ENCODE measurements at regions not wholly inside any gene's neighbourhood (a gene's known extent, or its start where the extent isn't known, plus 50 kb on each side); places are given as distances from the start of the nearest gene placed in this dataset.

DNA sequence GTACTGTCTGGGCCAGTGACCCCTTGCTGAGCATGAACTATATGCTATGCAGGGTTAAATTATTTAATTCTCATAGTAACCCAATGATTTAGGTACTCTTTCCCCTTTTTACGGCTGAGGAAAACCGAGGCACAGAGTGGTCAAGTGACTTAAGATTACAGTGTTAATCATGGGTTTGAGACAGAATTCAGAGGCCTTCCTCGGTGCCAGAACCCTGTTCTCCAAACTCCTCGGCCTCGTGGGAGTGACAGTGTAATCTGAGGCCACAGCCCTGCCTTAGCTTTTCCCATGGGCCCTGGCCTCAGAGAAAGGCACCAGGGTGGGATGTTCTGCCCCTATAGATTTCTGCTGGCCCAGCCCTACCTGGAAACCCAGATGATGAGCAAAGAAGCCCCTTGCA lies 86.4 kb upstream of the ZNF648 start:
- no peak for DNase-seq

DNA sequence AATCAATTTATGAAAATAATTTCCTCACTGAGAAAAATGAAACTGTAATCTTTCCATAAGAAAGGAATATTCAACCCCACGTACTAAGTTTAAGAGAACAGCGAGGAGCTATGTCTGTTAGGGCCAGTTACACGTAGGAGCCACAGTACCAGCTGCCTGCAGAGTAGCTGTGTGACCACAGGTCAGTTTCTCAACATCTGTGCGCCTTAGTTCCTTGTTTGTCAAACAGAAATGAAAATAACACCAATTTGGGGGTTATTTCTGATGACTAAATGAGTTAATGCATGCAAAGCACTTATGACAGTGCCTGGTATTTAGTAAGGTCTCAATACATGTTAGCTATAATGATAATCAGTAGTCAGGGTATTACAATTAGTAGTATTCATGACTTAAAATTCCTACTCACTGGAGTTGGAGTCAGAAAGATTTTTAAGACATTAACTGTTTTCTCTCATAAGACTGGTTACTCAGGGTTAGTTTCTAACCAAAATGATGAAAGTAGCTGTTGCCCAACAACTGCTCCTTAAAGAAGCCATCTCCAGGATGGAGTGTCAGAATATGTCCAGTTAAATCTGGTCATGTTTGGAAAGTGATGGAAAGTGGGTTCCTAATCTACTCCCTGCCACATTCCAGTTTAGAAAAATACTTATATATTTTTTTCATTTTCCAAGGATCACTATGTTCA lies 85.8 kb upstream of the ZNF648 start:
- DNase-seq: no peak

DNA sequence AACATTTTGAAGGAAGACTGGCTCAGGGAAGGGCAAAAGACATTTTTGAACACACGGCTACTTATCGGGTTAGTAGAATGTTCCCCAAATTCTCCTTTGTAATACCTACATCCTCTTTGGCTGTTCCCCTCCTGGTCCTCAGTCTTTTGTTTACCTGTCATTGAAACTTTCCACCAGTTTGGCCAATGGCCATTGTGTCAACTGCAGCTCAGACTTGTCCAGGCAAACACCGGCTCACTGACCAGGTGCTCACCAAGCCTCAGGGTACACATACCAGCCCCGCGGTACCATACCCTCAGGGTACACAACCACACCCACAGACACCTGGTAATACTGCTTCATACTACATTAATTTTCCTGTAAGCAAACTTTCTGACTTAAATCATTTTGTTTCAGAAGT lies 84.8 kb upstream of the ZNF648 start:
- no peak for DNase-seq

DNA sequence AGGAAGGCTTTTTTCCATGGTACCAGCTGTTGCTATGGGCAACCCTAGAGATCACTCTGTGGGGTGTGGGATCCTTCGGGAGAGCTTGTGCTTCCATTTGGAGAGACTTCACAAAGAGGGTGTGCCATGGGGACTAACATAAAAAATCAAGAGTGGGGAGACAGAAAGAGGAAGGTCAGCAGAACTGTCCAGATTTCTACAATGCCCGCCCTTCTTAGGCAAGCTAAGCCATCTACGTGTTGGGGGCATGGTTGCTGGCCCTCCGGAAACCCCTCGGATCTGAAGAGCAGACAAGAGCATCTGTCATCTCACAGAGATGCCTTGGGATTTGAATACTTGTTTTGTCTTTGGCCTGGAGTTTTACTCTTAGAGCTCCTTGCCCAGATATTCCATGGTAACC lies 83.9 kb upstream of the ZNF648 start:
- no peak for DNase-seq

DNA sequence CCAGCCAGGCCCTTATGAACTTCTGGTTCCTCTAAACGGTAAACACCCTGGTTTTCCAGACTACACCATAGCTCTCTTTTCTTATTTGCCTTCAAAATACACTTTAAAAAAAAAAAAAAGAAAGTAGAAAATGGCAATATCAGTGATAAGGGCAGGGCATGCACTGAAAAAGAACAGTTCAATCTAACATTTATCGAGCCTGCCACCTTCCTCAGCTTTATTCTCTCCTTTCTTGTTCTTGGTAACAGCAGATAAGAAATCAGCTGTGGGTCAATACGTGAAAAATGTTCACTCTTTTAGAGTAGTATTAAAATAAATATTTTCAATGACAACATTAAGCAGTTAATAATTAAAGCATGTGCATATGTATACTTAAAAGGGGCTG lies 83.1 kb upstream of the ZNF648 start:
- no peak for DNase-seq

DNA sequence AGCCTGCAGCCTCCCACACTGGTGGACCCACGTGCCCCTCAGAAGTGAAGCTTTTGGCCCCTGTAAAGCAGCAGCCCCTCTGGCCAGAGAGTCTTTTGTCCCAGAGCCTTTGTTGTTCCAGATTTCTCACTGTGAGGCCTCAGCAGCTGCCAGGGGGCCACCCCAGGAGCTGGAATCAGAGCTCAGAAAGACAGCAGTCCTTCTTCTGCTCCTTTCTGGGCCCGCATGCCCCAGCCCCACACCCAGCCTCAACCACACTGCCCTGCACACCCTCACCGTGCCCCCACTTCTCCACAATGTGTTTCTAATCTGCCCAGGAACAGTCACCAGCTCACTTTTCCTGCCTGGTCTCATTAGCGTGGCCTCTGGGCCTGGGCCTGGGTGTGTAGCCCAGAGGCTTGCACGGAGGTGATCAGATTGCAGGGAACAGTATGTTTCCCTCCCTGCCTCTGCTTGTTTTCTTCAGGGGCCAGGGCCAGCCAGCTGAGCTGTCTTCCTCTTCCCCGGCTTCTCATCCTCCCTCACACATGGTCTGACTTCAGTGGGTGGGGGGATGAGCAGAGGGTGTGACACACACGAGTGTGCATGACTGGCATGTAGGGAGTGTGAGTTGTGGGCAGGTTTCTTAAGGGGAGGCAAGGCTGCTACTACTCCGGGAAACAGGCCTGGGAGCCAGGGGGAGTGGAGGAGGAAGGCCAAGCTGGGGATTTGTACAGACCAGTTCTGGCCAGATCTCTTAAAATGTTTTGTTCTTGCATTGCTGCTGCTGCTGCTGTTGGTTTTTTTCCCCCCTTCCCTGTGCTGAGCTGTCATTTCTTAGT lies 82.5 kb upstream of the ZNF648 start:
- peak; percentile 60 for DNase-seq

DNA sequence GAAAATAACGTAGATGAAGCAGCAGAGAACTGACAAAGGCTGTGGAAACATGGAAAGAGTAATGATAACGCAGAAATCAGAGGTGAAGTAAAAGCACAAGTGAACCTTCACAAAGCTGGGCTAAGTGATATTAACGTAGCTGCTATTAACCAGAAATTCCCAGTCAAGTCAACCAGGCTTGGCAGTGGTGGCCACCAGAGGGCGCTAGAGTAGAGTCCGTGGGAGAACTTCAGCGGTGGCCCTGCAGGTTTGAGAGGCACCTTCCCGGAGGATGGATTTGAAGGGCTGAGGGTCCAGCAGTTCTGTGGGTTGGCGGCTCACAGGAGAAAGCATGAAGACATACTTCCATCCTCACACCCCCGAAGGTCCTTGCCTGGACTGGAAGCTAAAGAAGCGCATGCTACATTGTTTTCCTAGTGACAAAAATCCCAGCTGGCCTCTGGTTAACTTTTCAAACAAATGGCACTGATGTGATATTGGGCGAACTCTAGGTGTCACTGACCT lies 81.7 kb upstream of the ZNF648 start:
- peak; percentile 85 for DNase-seq

DNA sequence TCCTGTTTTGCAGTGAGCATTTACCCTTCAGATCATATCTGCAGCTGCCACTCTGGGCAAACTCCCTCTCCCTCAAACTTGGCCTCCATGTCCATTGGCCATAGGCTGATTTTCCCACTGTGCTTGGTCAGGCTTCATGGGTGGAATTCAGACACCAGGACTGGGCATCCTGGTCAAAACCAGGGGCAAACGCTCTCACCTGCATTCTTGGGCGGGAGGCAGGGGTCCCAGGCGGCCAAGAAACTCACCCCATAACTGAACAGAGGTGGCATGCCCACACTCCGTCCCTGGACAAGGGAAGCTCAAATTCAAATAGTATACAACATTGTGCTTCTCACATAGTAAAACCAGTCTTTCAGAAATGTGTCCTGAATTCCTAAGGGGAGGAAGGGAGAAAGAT lies 81.1 kb upstream of the ZNF648 start:
- no peak for DNase-seq

DNA sequence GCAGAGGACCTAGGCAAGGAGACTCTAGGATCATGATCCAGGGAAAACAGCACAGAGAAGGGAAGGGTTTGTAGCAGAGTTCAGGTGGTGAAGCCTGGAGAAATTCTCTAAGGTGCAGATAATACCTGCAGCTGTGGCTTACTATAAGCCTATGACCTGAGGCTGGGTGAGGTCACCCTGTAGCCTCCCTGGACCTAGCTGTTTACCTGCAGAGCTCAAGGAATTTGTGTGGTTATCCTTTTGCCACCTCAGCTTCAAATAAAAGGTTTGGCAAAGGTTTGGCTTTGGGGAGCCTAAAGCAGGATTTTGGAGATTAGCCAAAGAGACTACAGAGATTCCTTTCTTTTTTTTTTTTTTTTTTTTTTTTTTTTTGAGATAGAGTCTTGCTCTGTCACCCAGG lies 79.5 kb upstream of the ZNF648 start:
- no peak for DNase-seq

DNA sequence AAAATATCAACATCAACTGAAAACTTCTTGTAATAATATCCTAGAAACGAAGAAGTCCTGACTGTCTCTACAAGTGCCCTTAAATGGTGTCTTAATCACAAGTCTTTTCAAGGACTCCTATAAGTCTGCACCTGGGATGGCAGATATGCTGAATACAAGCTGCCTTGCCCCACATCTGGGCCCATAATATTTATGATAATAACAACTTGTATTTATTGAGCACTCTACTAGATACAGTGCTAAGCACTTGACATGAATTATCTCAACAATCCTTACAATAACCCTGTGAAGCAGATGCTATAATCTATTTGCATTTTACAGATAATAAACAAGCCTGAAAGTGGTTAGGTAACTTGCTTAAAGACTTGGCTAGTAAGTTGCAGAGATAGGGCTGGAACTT lies 78.0 kb upstream of the ZNF648 start:
- no peak for DNase-seq

DNA sequence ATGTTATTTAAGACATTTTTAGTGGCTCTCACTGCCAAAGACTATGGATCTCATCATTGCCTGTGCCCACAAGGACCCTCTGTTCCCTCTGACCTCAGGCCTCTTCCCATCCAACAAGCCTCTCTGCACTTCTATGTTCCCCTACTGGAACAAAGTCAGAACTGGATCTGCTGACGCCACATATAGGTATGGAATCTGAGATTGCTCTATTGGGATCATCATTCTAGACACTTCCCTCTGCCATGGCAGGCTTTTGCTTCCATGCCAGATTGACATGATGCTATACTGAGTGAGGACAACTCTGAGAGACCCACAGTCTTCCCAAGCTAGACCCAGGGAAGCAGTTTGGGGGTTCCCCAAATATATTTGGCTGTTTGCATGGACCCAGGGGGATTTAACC lies 76.0 kb upstream of the ZNF648 start:
- DNase-seq: no peak

DNA sequence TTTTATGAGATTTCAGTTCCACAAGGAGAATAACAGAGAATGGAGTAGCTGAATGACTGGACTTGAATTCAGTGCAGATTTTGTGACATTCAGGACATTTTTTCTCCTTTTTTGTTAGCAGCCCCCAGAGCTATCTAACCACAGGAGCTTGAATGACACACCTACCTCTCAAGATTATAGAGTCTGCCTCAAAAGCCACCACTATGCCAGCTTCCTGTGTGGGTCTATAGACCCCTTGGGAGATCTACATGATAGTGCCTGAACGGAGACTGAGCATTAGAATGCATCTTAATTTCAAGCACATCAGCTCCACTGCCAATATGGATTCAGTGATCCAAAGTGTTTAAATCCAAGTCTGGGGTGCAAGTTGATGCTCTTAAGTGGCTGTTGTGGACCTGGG lies 74.4 kb upstream of the ZNF648 start:
- no peak for DNase-seq

DNA sequence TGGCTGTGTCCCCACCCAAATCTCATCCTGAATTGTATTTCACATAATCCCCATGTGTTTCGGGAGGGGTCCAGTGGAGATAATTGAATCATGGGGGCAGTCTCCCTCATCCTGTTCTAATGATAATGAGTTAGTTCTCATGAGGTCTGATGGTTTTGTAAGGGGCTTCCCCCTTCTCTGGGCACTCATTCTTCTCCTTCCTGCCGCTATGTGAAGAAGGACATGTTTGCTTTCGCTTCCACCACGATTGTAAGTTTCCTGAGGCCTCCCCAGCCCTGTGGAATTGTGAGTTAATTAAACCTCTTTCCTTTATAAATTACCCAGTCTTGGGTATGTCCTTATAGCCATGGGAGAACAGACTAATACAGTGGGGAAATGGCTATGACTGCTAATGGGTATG lies 72.7 kb upstream of the ZNF648 start:
- no peak for DNase-seq

DNA sequence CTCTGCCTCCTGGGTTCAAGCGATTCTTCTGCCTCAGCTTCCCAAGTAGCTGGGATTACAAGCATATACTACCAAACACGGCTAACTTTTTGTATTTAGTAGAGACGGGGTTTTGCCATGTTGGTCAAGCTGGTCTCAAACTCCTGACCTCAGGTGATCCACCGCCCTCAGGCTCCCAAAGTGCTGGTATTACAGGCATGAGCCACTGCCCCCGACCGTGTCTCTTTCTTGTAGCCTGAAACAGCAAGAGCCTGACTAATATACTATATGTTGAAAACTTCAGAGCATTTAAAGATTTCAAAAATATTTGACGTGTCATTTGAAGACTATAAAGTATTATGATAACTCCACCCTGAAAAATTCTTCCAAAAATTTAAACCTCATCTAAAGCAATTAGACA lies 71.7 kb upstream of the ZNF648 start:
- DNase-seq: no peak

DNA sequence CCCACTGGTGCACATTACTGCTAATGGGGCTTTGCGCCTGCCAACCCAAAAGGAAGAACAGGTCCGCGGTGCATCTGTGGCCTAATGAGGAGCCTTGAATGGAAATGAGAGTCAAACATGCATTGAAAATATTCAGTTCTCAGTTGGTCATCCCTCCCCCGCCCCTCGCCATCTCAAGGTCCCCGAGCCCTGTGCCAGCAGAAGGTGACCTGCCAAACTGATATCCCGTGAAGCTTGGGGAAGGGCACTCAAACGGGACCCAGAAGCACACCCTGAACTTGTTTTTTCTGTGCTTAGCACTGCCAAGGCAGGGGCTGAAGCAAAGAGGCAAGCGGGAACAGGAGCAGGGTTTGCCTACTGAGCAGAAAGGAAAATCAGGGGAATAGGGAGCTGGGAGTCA lies 67.9 kb upstream of the ZNF648 start:
- no peak for DNase-seq

DNA sequence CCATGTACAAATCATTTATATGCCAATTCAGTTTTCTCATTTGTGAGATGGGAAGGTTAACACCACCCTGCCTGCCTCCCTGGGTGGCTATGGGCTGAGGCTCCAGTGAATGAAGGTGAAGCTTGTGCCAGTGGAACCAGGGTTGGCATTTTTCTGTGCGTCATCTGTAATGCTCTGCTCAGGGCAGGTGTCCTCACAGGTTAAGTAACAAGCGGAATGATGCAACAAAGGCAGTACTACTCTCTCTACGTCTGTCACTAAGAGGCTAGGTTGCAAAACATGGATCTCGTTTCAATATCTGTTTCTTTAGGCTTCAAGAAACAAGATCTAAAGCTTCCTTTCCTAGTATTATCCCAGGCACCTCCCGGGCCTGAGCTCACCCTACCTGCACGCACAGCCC lies 67.0 kb upstream of the ZNF648 start:
- no peak for DNase-seq

DNA sequence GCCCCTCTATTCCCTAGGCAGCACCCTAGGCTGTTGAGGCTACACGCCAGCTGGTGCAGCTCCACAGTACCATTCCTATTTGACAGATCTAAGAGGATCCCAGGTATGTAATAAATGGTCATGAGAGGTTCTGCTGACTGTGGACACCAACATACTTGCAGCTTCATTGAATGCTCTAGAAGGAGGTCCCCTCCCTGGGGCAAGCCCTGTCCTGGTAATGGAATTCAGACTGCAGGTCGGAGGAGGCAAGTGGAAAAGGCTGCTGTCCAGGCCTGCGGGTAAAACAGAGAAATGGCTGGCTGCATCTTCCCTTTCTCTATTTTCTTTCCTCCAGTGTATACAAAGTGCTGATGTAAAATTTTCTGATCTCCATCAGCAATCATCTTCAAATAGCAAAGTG lies 66.1 kb upstream of the ZNF648 start:
- DNase-seq: no peak

DNA sequence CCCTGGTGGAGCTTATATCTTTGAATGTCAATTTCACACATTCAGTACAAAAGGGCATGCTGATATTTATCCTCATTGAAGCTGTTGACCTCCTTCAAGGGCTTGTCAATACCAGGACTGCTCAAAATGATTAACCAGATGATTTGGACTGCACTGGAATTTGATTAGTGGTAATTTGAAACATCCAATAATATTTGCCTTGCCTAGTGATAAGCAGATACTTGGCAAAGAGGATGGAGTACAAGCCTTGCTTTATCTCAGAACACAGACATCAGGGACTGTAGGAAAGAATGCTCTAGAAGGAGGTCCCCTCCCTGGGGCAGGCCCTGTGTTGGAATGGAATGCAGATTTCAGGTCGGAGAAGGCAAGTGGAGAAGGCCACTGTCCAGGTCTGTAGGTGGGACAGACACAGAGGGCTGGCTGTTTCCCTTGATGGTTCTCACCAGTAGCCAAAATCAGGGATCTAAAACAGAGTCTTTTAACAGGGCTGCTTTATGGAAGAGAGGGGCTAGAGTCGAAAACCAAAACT lies 64.8 kb upstream of the ZNF648 start:
- no peak for DNase-seq

DNA sequence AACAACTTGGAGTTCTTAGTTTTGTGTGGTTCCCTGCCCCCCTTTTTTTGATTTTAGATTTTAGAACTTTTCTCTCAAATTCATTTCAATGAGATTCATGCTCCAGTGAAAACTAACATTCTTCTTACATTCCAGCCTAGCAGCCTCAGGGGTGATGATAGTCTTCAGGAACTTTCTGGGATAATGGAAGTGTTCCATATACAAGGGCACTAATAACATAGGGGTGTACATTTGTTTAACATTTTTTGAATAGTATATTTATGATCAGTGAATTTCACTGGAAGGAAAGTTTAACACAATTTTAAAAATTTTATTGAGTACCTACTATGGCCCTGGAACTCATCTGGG lies 61.4 kb upstream of the ZNF648 start:
- no peak for DNase-seq

DNA sequence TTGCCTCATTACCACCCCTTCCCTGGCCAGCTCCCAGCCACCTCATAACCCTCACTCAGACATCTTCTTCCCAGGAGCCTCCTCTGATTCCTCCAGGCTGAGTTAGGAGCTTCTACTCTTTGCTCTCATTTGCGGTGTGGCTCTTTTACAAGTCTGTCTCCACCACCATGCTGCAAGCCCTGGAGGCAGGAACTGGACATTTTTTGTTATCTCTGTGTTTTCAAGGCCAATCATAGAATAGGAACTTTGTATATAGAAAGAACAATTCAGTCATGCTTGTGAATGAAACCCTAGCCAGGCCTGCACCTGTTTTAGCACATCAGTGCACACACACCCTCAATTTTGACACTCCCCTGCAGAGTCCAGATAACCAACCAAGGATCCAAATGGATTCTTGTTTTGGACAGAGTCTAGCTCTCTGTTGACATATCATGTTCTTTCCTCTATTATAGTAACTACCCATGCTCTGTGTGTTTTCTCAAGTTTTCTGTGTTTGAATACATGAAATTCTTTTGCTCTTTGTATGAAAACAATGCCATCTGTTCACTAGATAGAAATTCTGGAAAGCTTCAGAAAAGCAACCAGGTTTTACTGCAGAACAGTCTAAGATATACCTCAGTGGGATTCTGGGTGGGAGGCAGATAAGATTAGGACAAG lies 60.9 kb upstream of the ZNF648 start:
- DNase-seq: no peak

DNA sequence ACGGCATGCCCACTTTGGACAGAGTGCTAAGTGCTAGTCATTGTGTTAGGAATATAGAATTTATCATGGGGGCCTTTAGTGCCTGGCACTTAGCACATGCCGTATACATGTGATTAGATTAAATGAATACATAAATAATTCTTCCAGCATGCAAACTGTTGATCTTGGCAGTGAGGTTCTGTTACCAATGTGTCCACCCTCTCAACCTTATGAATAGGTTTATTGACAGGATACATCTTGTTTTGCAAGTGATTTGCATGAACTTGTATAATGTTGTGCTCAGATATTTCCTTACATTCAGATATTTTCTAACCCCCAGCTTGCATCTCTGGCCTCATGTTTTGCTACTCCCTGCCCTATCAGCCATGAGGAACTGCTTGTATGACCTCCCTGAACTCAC lies 60.3 kb upstream of the ZNF648 start:
- DNase-seq: no peak

DNA sequence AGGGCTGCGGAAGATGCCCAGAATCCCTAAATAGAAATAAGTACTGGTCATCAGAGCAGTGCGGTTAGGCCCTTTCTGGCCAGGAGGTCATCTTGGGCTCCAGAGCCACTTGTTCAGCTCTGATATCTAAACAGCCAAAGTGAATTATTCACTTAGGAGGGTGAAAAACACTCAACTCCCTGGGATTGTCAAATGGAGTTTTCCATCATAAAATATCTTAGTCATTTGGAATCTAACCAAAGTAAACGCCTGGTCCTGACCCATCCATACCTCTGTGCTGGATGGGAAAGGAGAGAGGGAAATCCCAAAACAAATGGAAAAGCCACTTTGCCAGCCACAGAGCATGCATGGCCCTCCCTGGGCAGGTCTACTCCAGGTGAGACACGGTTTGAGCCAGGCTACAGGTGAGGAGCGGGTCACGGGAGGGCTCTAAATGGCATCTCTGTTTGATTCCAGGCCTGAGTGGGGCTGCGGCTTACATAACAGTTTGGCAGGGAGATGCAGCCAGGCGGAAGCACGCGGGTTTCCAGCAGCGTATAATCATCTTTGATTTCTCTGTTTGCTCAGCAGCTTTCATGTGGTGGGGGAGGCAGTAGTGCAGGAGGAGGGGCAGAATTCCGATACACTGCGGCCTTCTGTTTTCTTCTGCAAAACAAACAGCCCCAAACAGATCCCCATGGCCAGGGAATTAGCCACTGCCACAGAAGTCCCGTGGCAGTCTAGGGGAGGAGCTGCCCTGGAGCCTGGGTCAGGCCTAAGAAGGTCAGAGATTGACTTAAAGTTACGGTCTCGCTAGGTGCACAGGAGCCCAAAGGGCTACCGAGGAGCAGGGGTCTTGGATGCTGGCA lies 59.1 kb upstream of the ZNF648 start:
- no peak for DNase-seq

DNA sequence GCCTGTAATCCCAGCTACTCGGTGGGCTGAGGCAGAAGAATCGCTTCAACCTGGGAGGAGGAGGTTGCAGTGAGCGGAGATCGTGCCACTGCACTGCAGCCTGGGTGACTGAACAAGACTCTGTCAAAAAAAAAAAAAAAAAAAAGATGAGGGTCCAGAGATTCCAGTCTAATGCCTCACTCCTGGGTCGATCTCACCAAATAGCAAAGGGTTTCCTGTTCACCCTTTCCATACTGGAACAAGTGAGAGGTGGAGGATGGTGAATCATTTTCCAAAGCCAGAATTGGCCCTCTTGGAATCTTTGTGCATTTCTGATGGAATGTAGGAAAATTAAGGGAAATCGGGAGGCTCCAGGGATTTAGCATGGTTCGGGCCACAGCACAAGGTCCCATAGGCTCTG lies 58.1 kb upstream of the ZNF648 start:
- no peak for DNase-seq
